NCI-H146 (cell line): ENCODE measurements at regions not wholly inside any gene's neighbourhood (a gene's known extent, or its start where the extent isn't known, plus 50 kb on each side); places are given as distances from the start of the nearest gene placed in this dataset.
"Not testable (repeated sequence)": the region's sequence is repeated elsewhere in the genome, so short reads cannot be mapped to it uniquely, and the experiment has no call there.

Experiments used
- DNase-seq: peaks from one replicate; lab custom pipeline; 2025; lab: John Stamatoyannopoulos, UW

GRCh38 chr2:111365986-111366640 lies 245.4 kb downstream of the BCL2L11 start:
- not testable (repeated sequence) for DNase-seq

DNA sequence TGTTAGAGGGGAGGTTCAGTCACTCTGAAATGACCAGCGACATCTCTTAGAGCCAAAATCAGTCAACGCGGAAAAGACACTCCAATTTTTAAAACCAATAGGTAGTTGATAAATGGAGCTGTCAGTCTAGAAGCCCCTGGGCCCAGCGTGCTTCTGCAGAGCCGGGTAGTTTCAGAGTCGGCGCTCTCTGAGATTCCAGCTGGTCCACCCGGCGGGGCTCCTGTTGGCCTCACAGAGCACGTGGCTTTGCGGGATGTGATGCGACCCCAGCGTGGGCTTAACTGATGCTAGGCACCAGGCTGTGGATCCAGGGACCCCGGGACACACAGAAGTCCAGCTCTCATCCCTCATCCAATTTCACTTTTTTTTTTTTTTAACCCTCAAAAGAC lies 245.9 kb downstream of the BCL2L11 start:
- DNase-seq = not testable (repeated sequence)

GRCh38 chr2:111367080-111367479 lies 246.4 kb downstream of the BCL2L11 start:
- DNase-seq = not testable (repeated sequence)

DNA sequence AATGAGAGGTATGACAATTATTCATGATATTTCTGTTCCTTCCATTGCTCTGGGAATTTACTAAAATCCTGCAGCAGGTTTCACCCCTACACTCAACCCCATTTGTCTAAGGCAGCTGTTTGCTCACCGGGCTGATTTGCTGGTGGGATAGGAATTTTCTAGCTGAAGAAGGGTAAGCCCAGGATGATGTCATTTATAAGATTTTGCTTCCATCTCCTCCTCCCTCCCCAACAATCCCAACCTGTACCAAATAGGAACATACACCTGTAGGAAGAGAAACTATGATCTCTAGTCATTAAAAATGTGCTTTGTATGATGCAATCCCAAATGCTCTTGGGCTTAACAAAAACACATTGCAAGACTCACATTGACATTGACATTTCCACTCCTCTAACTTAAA lies 247.2 kb downstream of the BCL2L11 start:
- DNase-seq = not testable (repeated sequence)

DNA sequence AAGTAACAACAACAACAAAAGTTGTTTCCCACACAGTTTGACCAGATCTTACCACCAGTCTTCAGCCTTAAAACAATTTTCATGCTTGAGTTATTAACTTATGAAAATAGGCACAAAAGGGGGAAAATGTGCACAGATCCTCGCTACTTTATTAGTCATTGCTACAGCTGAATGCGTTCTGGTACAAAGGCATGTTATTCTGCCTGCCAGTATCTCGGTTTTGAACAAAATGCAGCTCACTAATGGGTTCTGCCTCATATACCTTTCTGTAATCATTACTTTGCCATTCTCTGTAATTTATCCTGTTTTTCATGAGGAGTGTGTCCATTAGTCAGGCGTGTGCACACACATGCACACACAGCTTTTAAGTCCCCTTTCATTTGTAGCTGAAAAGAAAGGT lies 247.6 kb downstream of the BCL2L11 start:
- DNase-seq = not testable (repeated sequence)

DNA sequence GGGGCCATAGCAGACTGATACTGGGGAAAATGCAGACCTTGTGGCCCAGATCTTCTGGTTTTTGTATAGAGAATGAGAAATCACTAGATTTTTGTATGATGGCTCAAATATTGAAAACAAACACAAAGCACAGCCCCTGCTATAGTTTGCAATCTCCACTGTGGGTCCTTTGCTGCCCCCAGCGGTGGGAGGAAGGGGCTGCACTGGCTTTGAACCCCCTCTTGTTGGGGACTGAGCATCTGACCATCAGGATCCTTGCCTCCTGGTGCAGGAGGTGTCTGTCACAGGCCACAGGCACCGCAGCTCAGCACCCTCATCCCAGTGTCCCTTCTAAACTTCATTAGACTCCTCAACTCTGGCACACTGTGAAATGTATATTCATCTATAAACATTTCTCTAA lies 252.3 kb downstream of the BCL2L11 start:
- DNase-seq = not testable (repeated sequence)

- DNase-seq = not testable (repeated sequence)
Observed at GRCh38 chr2:111373989-111374388, 253.3 kb downstream of the BCL2L11 start.

DNA sequence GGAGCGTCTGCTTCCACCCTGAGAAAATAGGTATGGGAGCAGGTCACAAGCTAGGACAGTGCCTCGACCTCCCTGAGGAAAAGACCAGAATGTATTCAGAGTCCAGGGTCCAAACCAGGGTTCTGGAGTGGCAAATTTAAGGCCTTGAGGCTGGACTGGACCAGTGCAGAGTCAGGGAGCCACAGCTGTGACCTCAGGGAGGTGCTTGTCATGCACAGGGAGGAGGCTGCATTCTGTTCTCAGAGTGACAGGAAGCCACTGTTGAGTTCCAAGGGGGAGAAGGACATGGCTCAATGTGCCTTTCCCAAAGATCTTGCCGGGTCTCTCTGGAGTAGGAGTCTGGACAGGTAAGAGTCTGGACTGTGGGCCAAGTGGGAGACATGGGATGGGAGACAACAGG lies 254.0 kb downstream of the BCL2L11 start:
- DNase-seq = not testable (repeated sequence)

DNA sequence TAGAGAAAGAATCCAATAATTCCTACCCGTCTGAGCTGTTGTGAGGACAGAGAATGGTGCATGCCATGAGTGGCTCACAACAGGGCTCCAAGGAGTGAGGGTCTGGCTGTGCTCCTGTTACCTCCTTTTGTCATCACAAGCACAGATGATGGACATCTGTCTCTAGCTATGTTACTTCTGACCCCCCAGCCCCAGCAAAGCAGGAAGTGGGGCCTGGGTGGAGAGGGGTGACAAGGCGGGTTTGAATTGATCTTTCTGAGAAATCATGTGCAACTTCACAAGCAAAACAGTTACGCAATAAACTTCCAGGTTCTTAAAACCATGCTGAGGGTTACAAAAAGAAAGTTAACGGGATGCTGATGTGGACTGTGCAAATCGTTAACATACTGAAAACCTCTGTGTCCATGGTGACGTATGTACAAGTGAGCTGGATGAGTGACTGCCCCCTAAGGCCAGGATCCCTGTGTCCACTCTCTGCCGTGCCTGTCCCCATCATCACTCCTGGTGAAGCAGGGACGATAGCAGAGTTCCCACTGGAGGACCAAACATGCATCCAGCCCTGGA lies 254.7 kb downstream of the BCL2L11 start:
- not testable (repeated sequence) for DNase-seq

DNA sequence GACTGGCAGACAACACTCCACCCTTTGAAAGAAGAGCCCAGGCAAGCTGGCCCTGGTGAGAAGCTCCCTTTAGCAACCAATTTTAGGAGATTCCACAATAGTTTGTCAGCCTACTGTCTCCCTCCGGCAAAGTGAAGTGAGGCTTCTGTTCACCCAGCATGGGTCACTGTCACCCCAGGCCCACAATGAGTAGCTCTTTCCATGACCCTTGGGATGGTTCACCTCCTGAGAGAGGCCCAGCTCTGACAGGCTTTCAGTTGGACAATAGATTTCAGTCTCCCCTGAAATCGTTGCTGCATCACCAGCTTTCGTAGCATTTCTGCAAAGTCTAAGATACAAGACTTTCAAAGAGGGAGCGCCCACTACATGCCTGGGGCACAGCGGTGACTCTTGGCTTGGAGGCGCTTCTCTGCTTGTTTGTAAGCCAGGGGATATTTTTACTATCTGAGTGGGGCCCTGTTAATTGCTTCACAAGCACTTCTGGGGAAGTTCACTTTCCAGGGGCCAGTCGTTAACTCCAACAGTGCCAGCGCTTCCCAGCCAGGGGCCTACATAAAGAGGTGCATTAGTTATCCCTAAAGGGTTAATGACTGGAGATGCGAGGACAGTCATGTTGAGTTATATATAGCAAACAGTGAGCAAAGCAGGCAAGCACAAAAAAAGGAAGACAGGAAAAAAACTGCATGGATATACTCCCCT lies 255.7 kb downstream of the BCL2L11 start:
- DNase-seq = not testable (repeated sequence)

DNA sequence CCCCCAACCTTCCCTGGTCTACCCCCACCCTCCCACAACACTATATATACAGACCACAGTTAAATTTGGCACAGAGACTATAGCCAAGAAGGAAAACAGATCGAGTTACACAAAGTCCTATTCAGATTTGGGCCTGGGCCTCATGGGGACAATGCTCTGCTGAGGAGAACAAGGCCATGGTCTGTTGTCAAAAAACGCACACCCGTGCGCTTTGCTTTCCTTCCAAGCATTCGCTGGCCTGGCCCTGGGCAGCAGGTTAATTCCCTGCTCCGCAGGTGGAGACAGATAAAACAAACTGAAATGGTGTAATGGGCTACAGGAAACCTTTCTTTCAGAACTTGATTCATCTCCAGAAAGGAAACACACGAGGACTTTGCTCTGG lies 256.2 kb downstream of the BCL2L11 start:
- DNase-seq = not testable (repeated sequence)

DNA sequence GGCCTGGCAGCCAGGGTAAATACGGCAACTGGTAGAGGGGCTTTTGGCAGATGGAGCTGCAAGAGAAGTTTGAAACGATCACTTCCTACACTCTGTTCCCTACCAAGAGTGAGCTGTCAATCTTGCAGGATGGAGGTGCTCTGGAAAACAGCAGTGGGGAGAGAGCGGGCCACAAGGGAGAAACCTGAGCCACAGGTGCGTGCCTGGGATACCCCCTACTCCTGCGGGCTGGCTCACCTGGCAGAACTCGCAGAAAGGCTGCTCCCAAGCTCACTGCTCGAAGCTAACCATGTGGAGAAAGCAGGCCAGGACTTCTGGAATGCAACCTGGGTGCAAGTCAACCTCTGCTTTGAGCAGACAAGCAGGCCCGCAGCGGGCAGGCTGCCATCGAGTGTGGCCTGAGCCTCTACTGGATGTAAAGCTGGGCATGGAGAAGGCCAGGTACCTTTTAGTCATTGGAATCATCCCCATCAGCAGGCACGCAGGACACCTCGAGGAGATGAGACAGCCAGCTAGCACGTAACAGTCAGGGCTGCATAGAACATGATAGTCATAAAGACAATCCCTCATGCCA lies 256.8 kb downstream of the BCL2L11 start:
- DNase-seq = not testable (repeated sequence)

- DNase-seq = not testable (repeated sequence)
Observed at GRCh38 chr2:111378348-111378747, 257.6 kb downstream of the BCL2L11 start.

- not testable (repeated sequence) for DNase-seq
Observed at GRCh38 chr2:111380733-111381439, 260.2 kb downstream of the BCL2L11 start.

GRCh38 chr2:111381530-111382306 lies 261.0 kb downstream of the BCL2L11 start:
- DNase-seq = not testable (repeated sequence)

- DNase-seq = not testable (repeated sequence)
Observed at GRCh38 chr2:111382507-111382906, 261.8 kb downstream of the BCL2L11 start.

- not testable (repeated sequence) for DNase-seq
Observed at GRCh38 chr2:111383311-111383710, 262.6 kb downstream of the BCL2L11 start.

DNA sequence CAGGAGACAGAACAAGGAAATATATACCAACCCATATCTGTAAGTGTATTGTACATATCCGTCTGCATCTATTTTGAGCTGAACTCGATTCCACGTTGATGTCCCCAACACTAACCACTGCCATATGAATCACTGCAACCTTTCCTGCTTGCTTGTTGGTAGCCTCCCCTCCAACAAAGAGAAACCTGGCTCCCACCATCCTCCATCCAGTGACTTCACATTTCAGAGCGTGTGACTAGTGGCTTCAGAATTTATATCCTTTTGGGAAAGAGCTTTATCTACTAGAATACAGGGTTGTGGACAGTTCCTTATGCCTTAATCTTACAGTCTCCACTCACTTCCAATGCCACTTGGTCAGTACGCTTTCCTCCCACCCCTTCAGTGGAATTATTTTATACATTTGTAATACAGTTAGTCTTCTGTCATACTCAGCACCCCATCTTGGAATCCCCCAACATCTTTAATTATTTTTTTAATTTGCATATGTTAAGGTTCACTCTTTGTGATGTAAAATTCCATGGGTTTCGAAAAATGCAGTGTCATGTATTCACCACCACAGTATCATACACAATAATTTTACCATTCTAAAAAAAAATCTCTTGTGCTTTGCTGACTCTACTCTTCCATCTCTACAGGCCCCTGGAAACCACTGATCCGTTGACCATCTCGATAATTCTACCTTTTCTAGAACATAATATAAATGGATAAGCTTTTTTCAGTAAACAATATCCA lies 264.7 kb downstream of the BCL2L11 start:
- DNase-seq = not testable (repeated sequence)

- DNase-seq = not testable (repeated sequence)
Observed at GRCh38 chr2:111390605-111391004, 269.9 kb downstream of the BCL2L11 start.

DNA sequence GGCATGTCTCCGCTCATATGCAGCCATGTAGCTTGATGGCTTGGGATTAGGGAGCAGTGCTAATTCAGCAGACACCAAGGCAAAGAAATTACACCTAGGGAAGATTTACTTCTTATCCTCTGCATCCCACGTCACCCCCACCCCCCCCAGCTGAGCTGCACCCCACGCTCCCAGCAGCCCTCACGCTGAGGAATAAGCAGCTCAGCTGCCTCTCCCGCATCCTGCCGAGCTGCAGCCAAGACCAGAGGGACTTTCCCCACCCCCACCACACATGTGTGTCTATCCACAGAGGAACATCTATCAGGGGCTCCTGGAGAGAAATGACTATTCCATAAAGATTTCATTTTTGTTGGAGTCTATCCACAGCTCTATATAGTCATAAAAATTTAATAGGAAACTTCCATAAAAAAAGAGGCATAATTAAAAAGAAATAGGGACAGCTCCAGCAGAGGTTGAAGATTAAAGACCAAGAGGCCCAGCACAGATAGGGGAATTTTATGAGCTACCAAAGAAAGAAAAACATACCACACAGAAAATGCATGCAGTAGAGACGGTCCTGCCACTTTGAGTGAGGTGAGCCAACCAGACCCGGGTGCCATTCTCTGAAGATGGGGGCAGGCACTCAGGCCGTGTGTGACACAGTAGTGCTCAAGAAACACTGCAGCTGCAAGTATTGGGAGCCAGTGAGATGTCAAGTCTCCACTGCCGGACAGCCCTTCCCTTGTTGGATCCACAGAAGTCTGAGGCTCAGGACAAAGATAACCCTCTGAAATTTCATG lies 274.8 kb downstream of the BCL2L11 start:
- DNase-seq = not testable (repeated sequence)
